GM23248 (cell line): ENCODE measurements at regions not wholly inside any gene's neighbourhood (a gene's known extent, or its start where the extent isn't known, plus 50 kb on each side); places are given as distances from the start of the nearest gene placed in this dataset.

Experiments
- EZH2 ChIP-seq: fragments of 200-600 bp; sonication (generic); IDR thresholded peaks from 2 replicates; pipeline ENCODE4 v1.6.1; 2018; ENCODE audit warnings: antibody characterized with exemption, mild to moderate bottlenecking; ENCODE audit not compliant: insufficient read depth, poor library complexity, severe bottlenecking
- EZH2phosphoT487 ChIP-seq: fragments of 200-600 bp; sonication (generic); IDR thresholded peaks from 2 replicates; pipeline ENCODE4 v1.6.1; 2018; ENCODE audit warnings: antibody characterized with exemption, moderate library complexity, mild to moderate bottlenecking, low read depth; ENCODE audit not compliant: insufficient read depth

GRCh38 chr6:19665613-19665909, 171.6 kb upstream of the ID4 start:
- no peak for TF ChIP-seq EZH2
- no peak for TF ChIP-seq EZH2phosphoT487
